ENCODE measurements at regions not wholly inside any gene's neighbourhood (a gene's known extent, or its start where the extent isn't known, plus 50 kb on each side); places are given as distances from the start of the nearest gene placed in this dataset.

DNA sequence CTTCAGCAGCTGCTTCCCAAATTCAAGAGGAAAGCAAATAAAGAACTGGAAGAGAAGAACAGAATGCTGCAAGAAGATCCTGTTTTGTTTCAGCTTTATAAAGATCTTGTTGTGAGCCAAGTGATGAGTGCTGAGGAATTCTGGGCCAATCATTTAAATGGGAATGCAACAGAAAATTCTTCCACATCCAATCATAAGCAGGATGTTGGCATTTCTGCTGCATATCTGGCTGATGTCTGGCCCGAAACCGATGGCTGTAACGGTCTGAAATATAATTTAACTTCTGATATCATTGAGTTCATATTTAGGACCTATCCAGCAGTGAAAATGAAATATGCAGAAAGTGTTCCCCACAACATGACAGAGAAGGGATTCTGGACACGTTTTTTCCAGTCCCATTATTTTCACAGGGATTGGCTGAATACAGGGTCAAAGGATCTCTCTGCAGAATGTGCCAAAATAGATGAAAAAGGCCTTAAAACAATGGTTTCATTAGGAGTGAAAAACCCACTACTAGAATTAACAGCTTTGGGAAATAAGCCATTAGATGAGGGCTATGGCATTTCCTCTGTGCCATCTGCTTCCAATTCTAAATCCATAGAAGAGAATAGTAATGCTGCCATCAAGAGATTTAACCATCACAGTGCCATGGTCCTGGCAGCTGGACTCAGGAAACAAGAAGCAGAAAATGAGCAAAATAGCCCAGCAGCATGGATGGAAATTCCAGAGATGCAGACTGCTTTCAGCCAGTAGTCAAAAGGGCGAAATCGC lies 175.6 kb downstream of the MC4R start:
- Histone ChIP-seq H3K9ac (ENCODE audit: low read length) (no peak overlapping the region), H4K20me1 (ENCODE audit: low read length) (no peaks in the 10 kb centered on the region), H3K4me3 (ENCODE audit: low read length) (no peak overlapping the region), H3K4me2 (ENCODE audit: low read length) (no peak overlapping the region), H3F3A (ENCODE audit: low read length, unreplicated experiment) (no peaks in the 10 kb centered on the region), H3K9me3 (ENCODE audit: low read length) (no peaks in the 10 kb centered on the region), H3K79me2 (ENCODE audit: low read length) (no peaks in the 10 kb centered on the region), H2AFZ (ENCODE audit: low read length) (no peak overlapping the region), H3K36me3 (ENCODE audit: low read depth, low read length) (no peaks in the 10 kb centered on the region), H3K27ac (ENCODE audit: low read length) (no peak overlapping the region), H3K4me1 (ENCODE audit: insufficient read depth, low read length) (no peaks in the 10 kb centered on the region), H3K27me3 (ENCODE audit: low read length) (no peaks in the 10 kb centered on the region), H3K9me2 (replicated peaks; ENCODE audit: low read length) (no peaks in the 10 kb centered on the region)
- DNase-seq (no peak), ATAC-seq (no peak)
- BruUV-seq (replicated peaks), result no TSS peak
- ChIA-PET POLR2A (ENCODE audit: unreplicated experiment) (no interaction called here), CTCF (no interaction called here)
- intact Hi-C loops (cut with micrococcal nuclease), result no loop called here
- TF ChIP-seq, protein P1, sequence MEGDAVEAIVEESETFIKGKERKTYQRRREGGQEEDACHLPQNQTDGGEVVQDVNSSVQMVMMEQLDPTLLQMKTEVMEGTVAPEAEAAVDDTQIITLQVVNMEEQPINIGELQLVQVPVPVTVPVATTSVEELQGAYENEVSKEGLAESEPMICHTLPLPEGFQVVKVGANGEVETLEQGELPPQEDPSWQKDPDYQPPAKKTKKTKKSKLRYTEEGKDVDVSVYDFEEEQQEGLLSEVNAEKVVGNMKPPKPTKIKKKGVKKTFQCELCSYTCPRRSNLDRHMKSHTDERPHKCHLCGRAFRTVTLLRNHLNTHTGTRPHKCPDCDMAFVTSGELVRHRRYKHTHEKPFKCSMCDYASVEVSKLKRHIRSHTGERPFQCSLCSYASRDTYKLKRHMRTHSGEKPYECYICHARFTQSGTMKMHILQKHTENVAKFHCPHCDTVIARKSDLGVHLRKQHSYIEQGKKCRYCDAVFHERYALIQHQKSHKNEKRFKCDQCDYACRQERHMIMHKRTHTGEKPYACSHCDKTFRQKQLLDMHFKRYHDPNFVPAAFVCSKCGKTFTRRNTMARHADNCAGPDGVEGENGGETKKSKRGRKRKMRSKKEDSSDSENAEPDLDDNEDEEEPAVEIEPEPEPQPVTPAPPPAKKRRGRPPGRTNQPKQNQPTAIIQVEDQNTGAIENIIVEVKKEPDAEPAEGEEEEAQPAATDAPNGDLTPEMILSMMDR (conservative IDR thresholded peaks at IDR 0.05; ENCODE audit: low read depth, low read length), result no peak
- TF ChIP-seq EZH2phosphoT487 (IDR thresholded peaks at IDR 0.05; ENCODE audit: borderline replicate concordance, low read length), result no peak
- TF ChIP-seq EZH2 (IDR thresholded peaks at IDR 0.05; ENCODE audit: low read length, unreplicated experiment), result no peak

- Histone ChIP-seq H3K27me3 (ENCODE audit: low read length) (no peaks in the 10 kb centered on the region), H3K27ac (ENCODE audit: low read length) (no peak overlapping the region), H3K79me2 (ENCODE audit: low read length) (no peaks in the 10 kb centered on the region), H2AFZ (ENCODE audit: low read length) (no peak overlapping the region), H3K4me3 (ENCODE audit: low read length) (no peak overlapping the region), H3K36me3 (ENCODE audit: low read depth, low read length) (no peaks in the 10 kb centered on the region), H3K9ac (ENCODE audit: low read length) (no peak overlapping the region), H3K9me3 (ENCODE audit: low read length) (no peaks in the 10 kb centered on the region), H3K4me2 (ENCODE audit: low read length) (no peak overlapping the region), H4K20me1 (ENCODE audit: low read length) (no peaks in the 10 kb centered on the region), H3F3A (ENCODE audit: low read length, unreplicated experiment) (no peaks in the 10 kb centered on the region), H3K4me1 (ENCODE audit: insufficient read depth, low read length) (no peaks in the 10 kb centered on the region), H3K9me2 (replicated peaks; ENCODE audit: low read length) (no peaks in the 10 kb centered on the region)
- no peak for DNase-seq
- intact Hi-C loops (cut with micrococcal nuclease), result no loop called here
- ChIA-PET POLR2A (ENCODE audit: unreplicated experiment) (no interaction called here), CTCF (no interaction called here)
- BruUV-seq (replicated peaks), result no TSS peak
- no peak for TF ChIP-seq EZH2phosphoT487 (IDR thresholded peaks at IDR 0.05; ENCODE audit: borderline replicate concordance, low read length)
- no peak for TF ChIP-seq EZH2 (IDR thresholded peaks at IDR 0.05; ENCODE audit: low read length, unreplicated experiment)
- TF ChIP-seq, protein P1 (conservative IDR thresholded peaks at IDR 0.05; ENCODE audit: low read depth, low read length), result no peak
- ATAC-seq, result no peak
Observed at GRCh38 chr18:60193780-60194179, 178.8 kb downstream of the MC4R start.

GRCh38 chr18:60191926-60192325 lies 180.6 kb downstream of the MC4R start:
- H3K9me2 ChIP-seq (replicated peaks; ENCODE audit: low read length), result no peaks in the 10 kb centered on the region
- H2AFZ ChIP-seq (ENCODE audit: low read length), result no peak overlapping the region
- no peak for DNase-seq
- no peak overlapping the region for H3K9ac ChIP-seq (ENCODE audit: low read length)
- no peak overlapping the region for H3K4me2 ChIP-seq (ENCODE audit: low read length)
- ATAC-seq, result no peak
- intact Hi-C loops (cut with micrococcal nuclease), result no loop called here
- TF ChIP-seq EZH2phosphoT487 (IDR thresholded peaks at IDR 0.05; ENCODE audit: borderline replicate concordance, low read length) (no peak), EZH2 (IDR thresholded peaks at IDR 0.05; ENCODE audit: low read length, unreplicated experiment) (no peak)
- TF ChIP-seq, protein P1 (conservative IDR thresholded peaks at IDR 0.05; ENCODE audit: low read depth, low read length), result no peak
- H3K36me3 ChIP-seq (ENCODE audit: low read depth, low read length), result no peaks in the 10 kb centered on the region
- no TSS peak for BruUV-seq (replicated peaks)
- H4K20me1 ChIP-seq (ENCODE audit: low read length), result no peaks in the 10 kb centered on the region
- H3K9me3 ChIP-seq (ENCODE audit: low read length), result no peaks in the 10 kb centered on the region
- no peaks in the 10 kb centered on the region for H3K79me2 ChIP-seq (ENCODE audit: low read length)
- H3K27ac ChIP-seq (ENCODE audit: low read length), result no peak overlapping the region
- H3K4me1 ChIP-seq (ENCODE audit: insufficient read depth, low read length), result no peaks in the 10 kb centered on the region
- H3K27me3 ChIP-seq (ENCODE audit: low read length), result no peaks in the 10 kb centered on the region
- no peak overlapping the region for H3K4me3 ChIP-seq (ENCODE audit: low read length)
- ChIA-PET POLR2A (ENCODE audit: unreplicated experiment) (no interaction called here), CTCF (no interaction called here)
- H3F3A ChIP-seq (ENCODE audit: low read length, unreplicated experiment), result no peaks in the 10 kb centered on the region
